ENCODE measurements at regions not wholly inside any gene's neighbourhood (a gene's known extent, or its start where the extent isn't known, plus 50 kb on each side); places are given as distances from the start of the nearest gene placed in this dataset.

GRCh38 chr5:136805466-136805865 is 440.1 kb upstream of the TRPC7 start:
- peak; percentile 29 for TF ChIP-seq CTCF (IDR thresholded peaks at IDR 0.05; ENCODE audit: low read depth, low read length, missing control alignments)
- no peak for DNase-seq (ENCODE audit: low read depth)
- no peak overlapping the region for H3K4me3 ChIP-seq (ENCODE audit: low read depth, low read length)

- no peak for DNase-seq (ENCODE audit: low read depth)
- TF ChIP-seq CTCF (IDR thresholded peaks at IDR 0.05; ENCODE audit: low read depth, low read length, missing control alignments): no peak
- H3K4me3 ChIP-seq (ENCODE audit: low read depth, low read length): no peak overlapping the region
Measured at GRCh38 chr5:136802383-136802782, 437.0 kb upstream of the TRPC7 start.

GRCh38 chr5:136799806-136800372 is 434.5 kb upstream of the TRPC7 start:
- no peak overlapping the region for H3K4me3 ChIP-seq (ENCODE audit: low read depth, low read length)
- TF ChIP-seq CTCF (IDR thresholded peaks at IDR 0.05; ENCODE audit: low read depth, low read length, missing control alignments): no peak
- DNase-seq (ENCODE audit: low read depth): no peak

- no peak overlapping the region for H3K4me3 ChIP-seq (ENCODE audit: low read depth, low read length)
- TF ChIP-seq CTCF (IDR thresholded peaks at IDR 0.05; ENCODE audit: low read depth, low read length, missing control alignments): no peak
- DNase-seq (ENCODE audit: low read depth): no peak
Measured at GRCh38 chr5:136793300-136793699, 428.0 kb upstream of the TRPC7 start.

- TF ChIP-seq CTCF (IDR thresholded peaks at IDR 0.05; ENCODE audit: low read depth, low read length, missing control alignments): no peak
- DNase-seq (ENCODE audit: low read depth): no peak
- H3K4me3 ChIP-seq (ENCODE audit: low read depth, low read length): no peak overlapping the region
Measured at GRCh38 chr5:136781464-136781863, 416.1 kb upstream of the TRPC7 start.

- no peak for DNase-seq (ENCODE audit: low read depth)
- TF ChIP-seq CTCF (IDR thresholded peaks at IDR 0.05; ENCODE audit: low read depth, low read length, missing control alignments): no peak
- no peak overlapping the region for H3K4me3 ChIP-seq (ENCODE audit: low read depth, low read length)
Measured at GRCh38 chr5:136780518-136780917, 415.2 kb upstream of the TRPC7 start.
